Calu3 (cell line): ENCODE measurements at regions not wholly inside any gene's neighbourhood (a gene's known extent, or its start where the extent isn't known, plus 50 kb on each side); places are given as distances from the start of the nearest gene placed in this dataset.

Experiments
- BruUV-seq: library from RNA; stranded (reverse); fragments of 400-500 nt; replicated peaks from 2 replicates; lab custom pipeline; 2021; lab: Mats Ljungman, UMichigan
- CTCF ChIA-PET: fragments of 300-600 bp; sonication (Branson Sonifier 250); formaldehyde crosslinking; loops from one replicate; lab custom pipeline; 2022; ENCODE audit warnings: antibody characterized with exemption; lab: Charles Lee
- DNase-seq: peaks from one replicate; pipeline ENCODE4 v3.0.0; 2022
- H3K27ac Mint-ChIP-seq: one replicate; pipeline ENCODE4 v1.8.0; 2022; ENCODE audit warnings: mixed read lengths; ENCODE audit not compliant: unreplicated experiment
- H3K27me3 Mint-ChIP-seq: one replicate; pipeline ENCODE4 v1.8.0; 2022; ENCODE audit warnings: mixed read lengths; ENCODE audit not compliant: unreplicated experiment
- H3K36me3 Mint-ChIP-seq: one replicate; pipeline ENCODE4 v1.8.0; 2022; ENCODE audit warnings: mild to moderate bottlenecking, moderate library complexity, mixed read lengths; ENCODE audit not compliant: insufficient read depth, unreplicated experiment
- H3K4me1 Mint-ChIP-seq: one replicate; pipeline ENCODE4 v1.8.0; 2022; ENCODE audit warnings: mild to moderate bottlenecking, low read depth, mixed read lengths; ENCODE audit not compliant: unreplicated experiment
- H3K4me3 Mint-ChIP-seq: one replicate; pipeline ENCODE4 v1.8.0; 2022; ENCODE audit warnings: mild to moderate bottlenecking, low read depth, moderate library complexity, mixed read lengths; ENCODE audit not compliant: unreplicated experiment
- H3K9me3 Mint-ChIP-seq: one replicate; pipeline ENCODE4 v1.8.0; 2022; ENCODE audit warnings: low read depth, mixed read lengths; ENCODE audit not compliant: unreplicated experiment
- intact Hi-C: fragments of 100-400 bp; cut with micrococcal nuclease; formaldehyde crosslinking; loops from one replicate; pipeline ENCODE4 v1.10.0; 2022; ENCODE audit not compliant: unreplicated experiment
- TF ChIP-seq, protein P1 (sequence below): fragments of 200-600 bp; IDR thresholded peaks from one replicate; pipeline ENCODE4 v1.8.0; 2022; ENCODE audit warnings: antibody characterized with exemption; ENCODE audit not compliant: unreplicated experiment

- no peaks in the 10 kb centered on the region for H3K9me3 Mint-ChIP-seq
- no TSS peak for BruUV-seq
- intact Hi-C loops, result loop anchor here (5.0 to 10.0 kb wide), 4 partner anchors 155 to 508 kb away; no protein-coding TSS in a partner anchor
- CTCF ChIA-PET, result interaction anchor here (0.6 to 2.5 kb wide), 3 partner anchors 10 to 229 kb away, joined by 4 to 8 read pairs (median 4); no protein-coding TSS in a partner anchor
- H3K27ac Mint-ChIP-seq, result peak overlapping the region; percentile 97
- no peaks in the 10 kb centered on the region for H3K27me3 Mint-ChIP-seq
- DNase-seq, result no peak
- TF ChIP-seq, protein P1, sequence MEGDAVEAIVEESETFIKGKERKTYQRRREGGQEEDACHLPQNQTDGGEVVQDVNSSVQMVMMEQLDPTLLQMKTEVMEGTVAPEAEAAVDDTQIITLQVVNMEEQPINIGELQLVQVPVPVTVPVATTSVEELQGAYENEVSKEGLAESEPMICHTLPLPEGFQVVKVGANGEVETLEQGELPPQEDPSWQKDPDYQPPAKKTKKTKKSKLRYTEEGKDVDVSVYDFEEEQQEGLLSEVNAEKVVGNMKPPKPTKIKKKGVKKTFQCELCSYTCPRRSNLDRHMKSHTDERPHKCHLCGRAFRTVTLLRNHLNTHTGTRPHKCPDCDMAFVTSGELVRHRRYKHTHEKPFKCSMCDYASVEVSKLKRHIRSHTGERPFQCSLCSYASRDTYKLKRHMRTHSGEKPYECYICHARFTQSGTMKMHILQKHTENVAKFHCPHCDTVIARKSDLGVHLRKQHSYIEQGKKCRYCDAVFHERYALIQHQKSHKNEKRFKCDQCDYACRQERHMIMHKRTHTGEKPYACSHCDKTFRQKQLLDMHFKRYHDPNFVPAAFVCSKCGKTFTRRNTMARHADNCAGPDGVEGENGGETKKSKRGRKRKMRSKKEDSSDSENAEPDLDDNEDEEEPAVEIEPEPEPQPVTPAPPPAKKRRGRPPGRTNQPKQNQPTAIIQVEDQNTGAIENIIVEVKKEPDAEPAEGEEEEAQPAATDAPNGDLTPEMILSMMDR, result no peak
- H3K4me3 Mint-ChIP-seq, result no peak overlapping the region
- H3K36me3 Mint-ChIP-seq, result peaks cover 5% of the 10 kb centered on the region
- peaks cover 35% of the 10 kb centered on the region for H3K4me1 Mint-ChIP-seq
Measured at GRCh38 chr6:113629975-113630737, 227.0 kb upstream of the MARCKS start.

- Mint-ChIP-seq H3K36me3 (peaks cover 5% of the 10 kb centered on the region), H3K4me3 (no peak overlapping the region), H3K27ac (peak overlapping the region; percentile 97), H3K4me1 (peaks cover 43% of the 10 kb centered on the region), H3K9me3 (no peaks in the 10 kb centered on the region), H3K27me3 (no peaks in the 10 kb centered on the region)
- TF ChIP-seq, protein P1, result no peak
- DNase-seq, result no peak
- intact Hi-C loops, result loop anchor here (5.0 to 10.0 kb wide), 4 partner anchors 154 to 509 kb away; no protein-coding TSS in a partner anchor
- BruUV-seq, result no TSS peak
- CTCF ChIA-PET, result interaction anchor here (0.6 to 2.5 kb wide), 5 partner anchors 11 to 324 kb away, joined by 3 to 8 read pairs (median 4); no protein-coding TSS in a partner anchor
Measured at GRCh38 chr6:113630738-113631535, 226.2 kb upstream of the MARCKS start.

GRCh38 chr6:113631666-113632065 is 225.5 kb upstream of the MARCKS start:
- Mint-ChIP-seq H3K27me3 (no peaks in the 10 kb centered on the region), H3K27ac (peak overlapping the region; percentile 97), H3K4me3 (no peak overlapping the region), H3K36me3 (peaks cover 5% of the 10 kb centered on the region), H3K9me3 (no peaks in the 10 kb centered on the region), H3K4me1 (peaks cover 50% of the 10 kb centered on the region)
- intact Hi-C loops, result loop anchor here (2.0 to 10.0 kb wide), 5 partner anchors 153 to 509 kb away; no protein-coding TSS in a partner anchor
- CTCF ChIA-PET, result interaction anchor here (0.9 to 2.5 kb wide), 5 partner anchors 11 to 325 kb away, joined by 3 to 8 read pairs (median 3); no protein-coding TSS in a partner anchor
- DNase-seq, result no peak
- TF ChIP-seq, protein P1, result no peak
- no TSS peak for BruUV-seq

GRCh38 chr6:113632220-113632864 is 224.8 kb upstream of the MARCKS start:
- intact Hi-C loops, result loop anchor here (2.0 to 10.0 kb wide), 5 partner anchors 152 to 510 kb away; no protein-coding TSS in a partner anchor
- BruUV-seq, result no TSS peak
- peak; percentile 61 for DNase-seq
- Mint-ChIP-seq H3K4me1 (peaks cover 57% of the 10 kb centered on the region), H3K27ac (peak overlapping the region; percentile 97), H3K9me3 (no peaks in the 10 kb centered on the region), H3K36me3 (peaks cover 8% of the 10 kb centered on the region), H3K27me3 (no peaks in the 10 kb centered on the region), H3K4me3 (peak overlapping the region; percentile 55)
- TF ChIP-seq, protein P1, result no peak
- CTCF ChIA-PET, result interaction anchor here (0.6 to 2.5 kb wide), 7 partner anchors 10 to 326 kb away, joined by 3 to 8 read pairs (median 3); no protein-coding TSS in a partner anchor
